Activated CD8-positive, alpha-beta T cell treated with anti-CD3 and anti-CD28 coated beads, Interleukin-2, amount 10 ng/mL, durations not matched to agents 7 days and 5 days (primary cell): ENCODE measurements at regions not wholly inside any gene's neighbourhood (a gene's known extent, or its start where the extent isn't known, plus 50 kb on each side); places are given as distances from the start of the nearest gene placed in this dataset.
A peak's percentile ranks its signal among the peaks of the same experiment; 100 is the strongest.

Source experiments
- ATAC-seq: fragments of 150-1000 bp; cut with Tn5 transposase; one replicate; pipeline ENCODE4 v1.10.0; 2021; ENCODE audit warnings: moderate library complexity
- CTCF ChIA-PET: fragments of 350-600 bp; sonication (Branson Sonifier 250); formaldehyde crosslinking; loops from one replicate; lab custom pipeline; 2021; ENCODE audit warnings: antibody characterized with exemption; lab: Charles Lee
- POLR2A ChIA-PET: fragments of 350-600 bp; sonication (Branson Sonifier 250); formaldehyde crosslinking; loops from one replicate; lab custom pipeline; 2021; ENCODE audit warnings: antibody characterized with exemption; lab: Charles Lee
- DNase-seq: peaks from one replicate; pipeline ENCODE4 v3.0.0-alpha.2; 2020
- H3K27ac Mint-ChIP-seq: one replicate; pipeline ENCODE4 v1.8.0; 2021; ENCODE audit warnings: mild to moderate bottlenecking, mixed read lengths
- H3K27me3 Mint-ChIP-seq: one replicate; pipeline ENCODE4 v1.8.0; 2021; ENCODE audit warnings: low read depth, mixed read lengths
- H3K36me3 Mint-ChIP-seq: one replicate; pipeline ENCODE4 v1.8.0; 2021; ENCODE audit warnings: low read depth, mixed read lengths
- H3K4me1 Mint-ChIP-seq: one replicate; pipeline ENCODE4 v1.8.0; 2021; ENCODE audit warnings: low read depth, mixed read lengths
- H3K4me3 Mint-ChIP-seq: one replicate; pipeline ENCODE4 v1.8.0; 2021; ENCODE audit warnings: mild to moderate bottlenecking, mixed read lengths
- H3K9me3 Mint-ChIP-seq: one replicate; pipeline ENCODE4 v1.8.0; 2022; ENCODE audit warnings: mixed read lengths; ENCODE audit not compliant: insufficient read depth

GRCh38 chr3:187795207-187795960, 50.1 kb upstream of the BCL6 start:
- Mint-ChIP-seq H3K4me3 (no peak overlapping the region), H3K27ac (no peak overlapping the region), H3K27me3 (no peaks in the 10 kb centered on the region), H3K4me1 (peaks cover 49% of the 10 kb centered on the region), H3K36me3 (peaks cover 52% of the 10 kb centered on the region), H3K9me3 (peaks cover 9% of the 10 kb centered on the region)
- ChIA-PET CTCF (no interaction called here), POLR2A (interaction anchor here (8.6 kb wide), 1 partner anchor 49 kb away, joined by 195 read pairs; the partner anchor contains the start of gene BCL6)
- no peak for ATAC-seq
- DNase-seq = no peak

- H3K4me3 Mint-ChIP-seq = peak overlapping the region; percentile 39
- ATAC-seq (no peak), DNase-seq (no peak)
- H3K27ac Mint-ChIP-seq = peak overlapping the region; percentile 93
- POLR2A ChIA-PET = interaction anchor here (0.6 to 8.6 kb wide), 3 partner anchors 21 to 845 kb away, joined by 3 to 195 read pairs (median 4); partner anchors contain the start of gene BCL6
- no peaks in the 10 kb centered on the region for H3K27me3 Mint-ChIP-seq
- H3K36me3 Mint-ChIP-seq = peaks cover 50% of the 10 kb centered on the region
- H3K9me3 Mint-ChIP-seq = peaks cover 9% of the 10 kb centered on the region
- CTCF ChIA-PET = interaction anchor here (0.9 to 7.4 kb wide), 3 partner anchors 16 to 57 kb away, joined by 3 to 101 read pairs (median 15); partner anchors contain the start of gene BCL6
- H3K4me1 Mint-ChIP-seq = peaks cover 68% of the 10 kb centered on the region
These were observed 52.9 kb upstream of the BCL6 start for GRCh38 chr3:187798126-187798525.

GRCh38 chr3:187798531-187799530, 53.6 kb upstream of the BCL6 start:
- ChIA-PET POLR2A (interaction anchor here (0.6 to 8.6 kb wide), 7 partner anchors 13 to 844 kb away, joined by 3 to 195 read pairs (median 4); partner anchors contain the start of gene BCL6), CTCF (interaction anchor here (0.6 to 7.4 kb wide), 14 partner anchors 9 to 174 kb away, joined by 3 to 101 read pairs (median 4); partner anchors contain the start of gene BCL6)
- no peaks in the 10 kb centered on the region for H3K27me3 Mint-ChIP-seq
- H3K4me3 Mint-ChIP-seq = peak overlapping the region; percentile 39
- ATAC-seq (peak; percentile 54), DNase-seq (peak; percentile 77)
- peaks cover 9% of the 10 kb centered on the region for H3K9me3 Mint-ChIP-seq
- H3K27ac Mint-ChIP-seq = peak overlapping the region; percentile 93
- peaks cover 46% of the 10 kb centered on the region for H3K36me3 Mint-ChIP-seq
- H3K4me1 Mint-ChIP-seq = peaks cover 73% of the 10 kb centered on the region

- Mint-ChIP-seq H3K4me3 (peak overlapping the region; percentile 39), H3K4me1 (peaks cover 84% of the 10 kb centered on the region), H3K27ac (peak overlapping the region; percentile 93), H3K9me3 (peaks cover 9% of the 10 kb centered on the region), H3K27me3 (no peaks in the 10 kb centered on the region), H3K36me3 (peaks cover 44% of the 10 kb centered on the region)
- peak; percentile 50 for DNase-seq
- ATAC-seq = peak; percentile 44
- ChIA-PET CTCF (interaction anchor here (0.7 to 7.4 kb wide), 22 partner anchors 8 to 250 kb away, joined by 3 to 101 read pairs (median 4); partner anchors contain the start of gene BCL6), POLR2A (interaction anchor here (0.6 to 8.6 kb wide), 8 partner anchors 13 to 1017 kb away, joined by 3 to 195 read pairs (median 4); partner anchors contain the start of genes BCL6, EIF4A2 and LPP)
These were observed 54.8 kb upstream of the BCL6 start for GRCh38 chr3:187799942-187800641.

- H3K4me3 Mint-ChIP-seq = peak overlapping the region; percentile 39
- ATAC-seq = no peak
- peak overlapping the region; percentile 93 for H3K27ac Mint-ChIP-seq
- DNase-seq = no peak
- no peaks in the 10 kb centered on the region for H3K27me3 Mint-ChIP-seq
- ChIA-PET POLR2A (interaction anchor here (1.4 to 8.6 kb wide), 4 partner anchors 22 to 354 kb away, joined by 4 to 195 read pairs (median 8); partner anchors contain the start of genes BCL6 and LPP), CTCF (interaction anchor here (0.8 to 7.4 kb wide), 10 partner anchors 9 to 249 kb away, joined by 3 to 101 read pairs (median 4); partner anchors contain the start of gene BCL6)
- peaks cover 14% of the 10 kb centered on the region for H3K9me3 Mint-ChIP-seq
- peaks cover 46% of the 10 kb centered on the region for H3K36me3 Mint-ChIP-seq
- peaks cover 86% of the 10 kb centered on the region for H3K4me1 Mint-ChIP-seq
These were observed 55.9 kb upstream of the BCL6 start for GRCh38 chr3:187801152-187801551.

GRCh38 chr3:187802203-187802927, 57.1 kb upstream of the BCL6 start:
- peak overlapping the region; percentile 93 for H3K27ac Mint-ChIP-seq
- H3K9me3 Mint-ChIP-seq = peaks cover 7% of the 10 kb centered on the region
- peaks cover 40% of the 10 kb centered on the region for H3K36me3 Mint-ChIP-seq
- H3K27me3 Mint-ChIP-seq = no peaks in the 10 kb centered on the region
- POLR2A ChIA-PET = interaction anchor here (0.6 to 8.6 kb wide), 10 partner anchors 21 to 352 kb away, joined by 3 to 195 read pairs (median 4); partner anchors contain the start of genes BCL6 and LPP
- no peak for ATAC-seq
- peak overlapping the region; percentile 39 for H3K4me3 Mint-ChIP-seq
- no peak for DNase-seq
- CTCF ChIA-PET = interaction anchor here (0.6 to 7.4 kb wide), 12 partner anchors 10 to 946 kb away, joined by 3 to 101 read pairs (median 3); partner anchors contain the start of gene BCL6
- H3K4me1 Mint-ChIP-seq = peaks cover 86% of the 10 kb centered on the region

GRCh38 chr3:187802928-187803259, 57.6 kb upstream of the BCL6 start:
- Mint-ChIP-seq H3K36me3 (peaks cover 37% of the 10 kb centered on the region), H3K27ac (peak overlapping the region; percentile 93), H3K4me3 (peak overlapping the region; percentile 39), H3K27me3 (no peaks in the 10 kb centered on the region), H3K4me1 (peaks cover 83% of the 10 kb centered on the region), H3K9me3 (peaks cover 7% of the 10 kb centered on the region)
- ChIA-PET CTCF (interaction anchor here (0.8 to 7.4 kb wide), 10 partner anchors 9 to 557 kb away, joined by 3 to 101 read pairs (median 4); partner anchors contain the start of gene BCL6), POLR2A (interaction anchor here (0.6 to 8.6 kb wide), 8 partner anchors 20 to 197 kb away, joined by 3 to 195 read pairs (median 4); partner anchors contain the start of gene BCL6)
- DNase-seq (peak; percentile 84), ATAC-seq (peak; percentile 55)

- Mint-ChIP-seq H3K27me3 (no peaks in the 10 kb centered on the region), H3K4me1 (peaks cover 69% of the 10 kb centered on the region), H3K27ac (peak overlapping the region; percentile 66), H3K36me3 (peaks cover 29% of the 10 kb centered on the region), H3K9me3 (peaks cover 7% of the 10 kb centered on the region), H3K4me3 (no peak overlapping the region)
- no peak for DNase-seq
- ATAC-seq = no peak
- ChIA-PET POLR2A (no interaction called here), CTCF (interaction anchor here (1.3 to 7.4 kb wide), 2 partner anchors 56 to 102 kb away, joined by 4 to 101 read pairs; partner anchors contain the start of gene BCL6)
These were observed 59.0 kb upstream of the BCL6 start for GRCh38 chr3:187804120-187804744.

- ATAC-seq (no peak), DNase-seq (no peak)
- POLR2A ChIA-PET = no interaction called here
- no peak overlapping the region for H3K27ac Mint-ChIP-seq
- H3K9me3 Mint-ChIP-seq = peaks cover 7% of the 10 kb centered on the region
- CTCF ChIA-PET = interaction anchor here (1.1 kb wide), 1 partner anchor 16 kb away, joined by 3 read pairs; no protein-coding TSS in a partner anchor
- peaks cover 64% of the 10 kb centered on the region for H3K4me1 Mint-ChIP-seq
- no peak overlapping the region for H3K4me3 Mint-ChIP-seq
- no peaks in the 10 kb centered on the region for H3K27me3 Mint-ChIP-seq
- H3K36me3 Mint-ChIP-seq = peaks cover 29% of the 10 kb centered on the region
These were observed 59.5 kb upstream of the BCL6 start for GRCh38 chr3:187804745-187805121.
